ENCODE measurements at regions not wholly inside any gene's neighbourhood (a gene's known extent, or its start where the extent isn't known, plus 50 kb on each side); places are given as distances from the start of the nearest gene placed in this dataset.

DNA sequence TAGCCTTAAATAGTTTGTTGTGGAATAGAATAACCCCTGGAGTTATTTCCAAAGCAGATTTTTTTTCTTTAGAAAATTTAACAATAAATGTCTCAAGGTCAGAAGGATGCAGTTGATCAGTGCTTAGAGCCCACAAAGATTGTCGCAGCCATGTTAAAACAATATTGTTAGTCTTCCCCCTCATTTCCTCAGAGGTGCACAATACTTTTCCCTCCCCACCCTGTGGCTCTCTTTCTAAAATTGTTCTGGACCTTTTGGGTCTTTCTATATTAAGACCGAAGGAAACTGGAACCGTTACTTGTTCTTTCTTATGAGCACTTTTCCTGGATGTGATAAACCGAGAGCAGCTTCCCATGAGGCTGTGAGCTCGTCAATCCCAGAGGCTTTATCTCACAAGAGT lies 333.7 kb downstream of the HLX start:
- DNase-seq = no peak
- intact Hi-C loops (cut with DNase I; ENCODE audit: low total_unique reads) = no loop called here
- 73 to 82% (median 78%) methylated on average over 5 of the region's 5 CpGs for WGBS, 5 donors
- Histone ChIP-seq H3K36me3 (no peaks in the 10 kb centered on the region), H3K27ac (no peak overlapping the region), H3K9me3 (peaks cover 0 to 6% (median 0%) of the 10 kb centered on the region in 8 donors), H3K27me3 (replicated peaks in 1 of 7) (no peaks in the 10 kb centered on the region), H3K4me1 (peaks cover 0 to 10% (median 0%) of the 10 kb centered on the region in 6 donors), H3K4me3 (no peak overlapping the region)
- TF ChIP-seq, protein P1, sequence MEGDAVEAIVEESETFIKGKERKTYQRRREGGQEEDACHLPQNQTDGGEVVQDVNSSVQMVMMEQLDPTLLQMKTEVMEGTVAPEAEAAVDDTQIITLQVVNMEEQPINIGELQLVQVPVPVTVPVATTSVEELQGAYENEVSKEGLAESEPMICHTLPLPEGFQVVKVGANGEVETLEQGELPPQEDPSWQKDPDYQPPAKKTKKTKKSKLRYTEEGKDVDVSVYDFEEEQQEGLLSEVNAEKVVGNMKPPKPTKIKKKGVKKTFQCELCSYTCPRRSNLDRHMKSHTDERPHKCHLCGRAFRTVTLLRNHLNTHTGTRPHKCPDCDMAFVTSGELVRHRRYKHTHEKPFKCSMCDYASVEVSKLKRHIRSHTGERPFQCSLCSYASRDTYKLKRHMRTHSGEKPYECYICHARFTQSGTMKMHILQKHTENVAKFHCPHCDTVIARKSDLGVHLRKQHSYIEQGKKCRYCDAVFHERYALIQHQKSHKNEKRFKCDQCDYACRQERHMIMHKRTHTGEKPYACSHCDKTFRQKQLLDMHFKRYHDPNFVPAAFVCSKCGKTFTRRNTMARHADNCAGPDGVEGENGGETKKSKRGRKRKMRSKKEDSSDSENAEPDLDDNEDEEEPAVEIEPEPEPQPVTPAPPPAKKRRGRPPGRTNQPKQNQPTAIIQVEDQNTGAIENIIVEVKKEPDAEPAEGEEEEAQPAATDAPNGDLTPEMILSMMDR (IDR thresholded peaks at IDR 0.05 in 8 of 11, conservative IDR thresholded peaks at IDR 0.05 in 3 of 11) = no peak
- TF ChIP-seq POLR2AphosphoS5 (IDR thresholded peaks at IDR 0.05) (no peak), POLR2A (IDR thresholded peaks at IDR 0.05) (no peak)

DNA sequence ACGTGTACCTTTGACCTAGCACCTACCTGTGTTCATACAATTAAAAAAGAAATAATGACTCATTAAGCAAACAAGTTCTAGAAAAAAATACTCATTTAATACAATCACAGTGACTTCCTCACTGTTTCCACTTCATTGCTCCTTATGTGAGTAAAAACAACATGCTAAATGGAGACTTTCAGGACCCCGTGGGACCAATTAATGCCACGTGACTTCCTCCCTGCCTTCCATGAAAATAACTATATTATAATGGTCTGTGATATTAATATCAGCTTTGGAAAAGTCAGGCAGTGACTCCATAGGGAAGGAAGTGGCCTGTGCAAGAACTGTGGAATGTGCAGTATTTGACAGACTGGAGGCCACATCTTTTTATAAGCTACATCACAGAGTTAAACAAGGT lies 337.8 kb downstream of the HLX start:
- Histone ChIP-seq H3K36me3 (no peaks in the 10 kb centered on the region), H3K27me3 (replicated peaks in 1 of 7) (no peaks in the 10 kb centered on the region), H3K27ac (no peak overlapping the region), H3K4me3 (no peak overlapping the region), H3K4me1 (peaks cover 0 to 10% (median 0%) of the 10 kb centered on the region in 6 donors), H3K9me3 (peaks cover 0 to 3% (median under 1%) of the 10 kb centered on the region in 8 donors)
- DNase-seq = no peak
- TF ChIP-seq POLR2AphosphoS5 (IDR thresholded peaks at IDR 0.05) (no peak), POLR2A (IDR thresholded peaks at IDR 0.05) (no peak)
- TF ChIP-seq, protein P1 (IDR thresholded peaks at IDR 0.05 in 8 of 11, conservative IDR thresholded peaks at IDR 0.05 in 3 of 11) = no peak
- WGBS, 5 donors = 24 to 44% (median 38%) methylated on average over 3 of the region's 3 CpGs
- intact Hi-C loops (cut with DNase I; ENCODE audit: low total_unique reads) = no loop called here

DNA sequence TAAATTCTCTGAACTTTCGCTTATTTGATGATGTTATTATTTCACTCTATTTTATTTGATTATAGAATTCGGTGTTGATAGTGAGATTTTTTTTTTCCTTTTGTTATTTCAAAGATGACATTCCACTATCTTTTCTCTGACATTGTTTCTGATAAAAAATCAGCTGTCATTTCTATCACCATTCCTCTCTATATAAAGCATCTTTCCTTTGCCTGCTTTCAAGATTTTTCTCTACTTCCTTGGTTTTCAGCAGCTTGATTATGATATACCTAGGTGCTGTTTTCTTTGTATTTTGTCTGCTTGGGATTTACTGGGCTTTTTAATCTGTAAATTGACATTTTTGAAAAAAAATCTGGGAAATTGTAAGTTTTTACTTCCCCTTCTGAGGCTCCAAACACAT lies 344.0 kb downstream of the HLX start:
- intact Hi-C loops (cut with DNase I; ENCODE audit: low total_unique reads) = no loop called here
- TF ChIP-seq POLR2AphosphoS5 (IDR thresholded peaks at IDR 0.05) = no peak
- TF ChIP-seq POLR2A (IDR thresholded peaks at IDR 0.05) = no peak
- TF ChIP-seq, protein P1 (IDR thresholded peaks at IDR 0.05 in 8 of 11, conservative IDR thresholded peaks at IDR 0.05 in 3 of 11) = no peak
- H3K4me1 ChIP-seq = no peaks in the 10 kb centered on the region
- no peaks in the 10 kb centered on the region for H3K36me3 ChIP-seq
- no peak for DNase-seq
- peaks cover 0 to 34% (median 25%) of the 10 kb centered on the region in 8 donors for H3K9me3 ChIP-seq
- no peak overlapping the region for H3K4me3 ChIP-seq
- WGBS, 5 donors = 82 to 96% (median 92%) methylated on average over 2 of the region's 2 CpGs
- H3K27ac ChIP-seq = no peak overlapping the region
- H3K27me3 ChIP-seq (replicated peaks in 1 of 7) = peaks cover 0 to 11% (median 0%) of the 10 kb centered on the region in 7 donors

DNA sequence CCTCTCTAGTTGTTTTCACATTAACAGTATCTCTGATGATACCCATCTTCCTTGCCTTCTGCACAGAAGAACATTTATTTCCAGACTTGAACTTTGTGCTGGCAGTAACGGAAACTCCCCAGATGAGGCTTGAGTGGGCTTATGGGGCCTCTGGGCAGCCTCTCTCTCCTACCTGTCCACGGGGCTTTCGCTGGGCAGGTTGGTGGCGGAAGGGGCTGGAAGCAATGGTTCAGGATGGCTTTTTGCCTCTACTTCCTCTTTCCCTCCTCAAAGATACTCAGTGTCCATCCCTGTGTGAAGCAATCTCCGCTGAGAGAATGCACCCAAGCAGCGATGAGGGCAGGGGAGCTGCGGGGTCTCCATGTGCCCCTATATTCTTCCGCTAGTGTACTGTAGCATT lies 348.2 kb downstream of the HLX start:
- intact Hi-C loops (cut with DNase I; ENCODE audit: low total_unique reads) = no loop called here
- Histone ChIP-seq H3K4me1 (peaks cover 0 to 4% (median 0%) of the 10 kb centered on the region in 6 donors), H3K27ac (no peak overlapping the region), H3K36me3 (no peaks in the 10 kb centered on the region), H3K4me3 (no peak overlapping the region), H3K9me3 (peaks cover 0 to 29% (median 21%) of the 10 kb centered on the region in 8 donors), H3K27me3 (replicated peaks in 1 of 7) (peaks cover 0 to 19% (median 0%) of the 10 kb centered on the region in 7 donors)
- TF ChIP-seq, protein P1 (IDR thresholded peaks at IDR 0.05 in 8 of 11, conservative IDR thresholded peaks at IDR 0.05 in 3 of 11) = no peak
- no peak for TF ChIP-seq POLR2AphosphoS5 (IDR thresholded peaks at IDR 0.05)
- no peak for TF ChIP-seq POLR2A (IDR thresholded peaks at IDR 0.05)
- 78 to 95% (median 89%) methylated on average over 8 of the region's 8 CpGs for WGBS, 5 donors
- no peak for DNase-seq

Data from spleen (tissue), 11 donors.